ENCODE measurements at regions not wholly inside any gene's neighbourhood (a gene's known extent, or its start where the extent isn't known, plus 50 kb on each side); places are given as distances from the start of the nearest gene placed in this dataset.
A peak's percentile ranks its signal among the peaks of the same experiment; 100 is the strongest.
"Not testable (repeated sequence)": the region's sequence is repeated elsewhere in the genome, so short reads cannot be mapped to it uniquely, and the experiment has no call there.

GRCh38 chr9:40991741-40992471 lies 136.6 kb downstream of the FOXD4L6 start:
- TF ChIP-seq CTCF (IDR thresholded peaks at IDR 0.05; ENCODE audit: insufficient read depth, low read length, poor library complexity, severe bottlenecking), result peak; percentile 97
- H3K27me3 ChIP-seq (replicated peaks; ENCODE audit: control insufficient read depth, insufficient read depth, low read length); H3K36me3 ChIP-seq (ENCODE audit: control insufficient read depth, insufficient read depth, low read length): not testable (repeated sequence)
- peak overlapping the region; percentile 84 for H3K4me3 ChIP-seq (replicated peaks; ENCODE audit: low read depth, low read length)
- DNase-seq (ENCODE audit: extremely low read depth, insufficient read length), result peak; percentile 91

GRCh38 chr9:40991100-40991740 lies 137.3 kb downstream of the FOXD4L6 start:
- H3K27me3 ChIP-seq (replicated peaks; ENCODE audit: control insufficient read depth, insufficient read depth, low read length); DNase-seq (ENCODE audit: extremely low read depth, insufficient read length): not testable (repeated sequence)
- peak overlapping the region; percentile 84 for H3K4me3 ChIP-seq (replicated peaks; ENCODE audit: low read depth, low read length)

GRCh38 chr9:40986332-40986731 lies 142.1 kb downstream of the FOXD4L6 start:
- DNase-seq (ENCODE audit: extremely low read depth, insufficient read length); H3K36me3 ChIP-seq (ENCODE audit: control insufficient read depth, insufficient read depth, low read length); H3K27me3 ChIP-seq (replicated peaks; ENCODE audit: control insufficient read depth, insufficient read depth, low read length); H3K4me3 ChIP-seq (replicated peaks; ENCODE audit: low read depth, low read length): not testable (repeated sequence)

More at GRCh38 chr9:40991100-40991740, 137.3 kb downstream of the FOXD4L6 start:
- not testable (repeated sequence) for H3K36me3 ChIP-seq (ENCODE audit: control insufficient read depth, insufficient read depth, low read length)

GRCh38 chr9:40975351-40975750 lies 153.1 kb downstream of the FOXD4L6 start:
- not testable (repeated sequence) for H3K4me3 ChIP-seq (replicated peaks; ENCODE audit: low read depth, low read length); H3K27me3 ChIP-seq (replicated peaks; ENCODE audit: control insufficient read depth, insufficient read depth, low read length); H3K36me3 ChIP-seq (ENCODE audit: control insufficient read depth, insufficient read depth, low read length); DNase-seq (ENCODE audit: extremely low read depth, insufficient read length)

GRCh38 chr9:40974912-40975311 lies 153.6 kb downstream of the FOXD4L6 start:
- not testable (repeated sequence) for H3K4me3 ChIP-seq (replicated peaks; ENCODE audit: low read depth, low read length); H3K27me3 ChIP-seq (replicated peaks; ENCODE audit: control insufficient read depth, insufficient read depth, low read length); DNase-seq (ENCODE audit: extremely low read depth, insufficient read length); H3K36me3 ChIP-seq (ENCODE audit: control insufficient read depth, insufficient read depth, low read length)

GRCh38 chr9:40971773-40972172 lies 156.7 kb downstream of the FOXD4L6 start:
- not testable (repeated sequence) for DNase-seq (ENCODE audit: extremely low read depth, insufficient read length); H3K4me3 ChIP-seq (replicated peaks; ENCODE audit: low read depth, low read length); H3K27me3 ChIP-seq (replicated peaks; ENCODE audit: control insufficient read depth, insufficient read depth, low read length); H3K36me3 ChIP-seq (ENCODE audit: control insufficient read depth, insufficient read depth, low read length)

- DNase-seq (ENCODE audit: extremely low read depth, insufficient read length); H3K27me3 ChIP-seq (replicated peaks; ENCODE audit: control insufficient read depth, insufficient read depth, low read length); H3K4me3 ChIP-seq (replicated peaks; ENCODE audit: low read depth, low read length); H3K36me3 ChIP-seq (ENCODE audit: control insufficient read depth, insufficient read depth, low read length): not testable (repeated sequence)
- TF ChIP-seq CTCF (IDR thresholded peaks at IDR 0.05; ENCODE audit: insufficient read depth, low read length, poor library complexity, severe bottlenecking), result peak; percentile 36
Observed at GRCh38 chr9:40970340-40970739, 158.1 kb downstream of the FOXD4L6 start.

GRCh38 chr9:40962461-40962860 lies 166.0 kb downstream of the FOXD4L6 start:
- not testable (repeated sequence) for H3K4me3 ChIP-seq (replicated peaks; ENCODE audit: low read depth, low read length); H3K27me3 ChIP-seq (replicated peaks; ENCODE audit: control insufficient read depth, insufficient read depth, low read length); H3K36me3 ChIP-seq (ENCODE audit: control insufficient read depth, insufficient read depth, low read length); DNase-seq (ENCODE audit: extremely low read depth, insufficient read length)
